HG02759 (cell line): ENCODE measurements at regions not wholly inside any gene's neighbourhood (a gene's known extent, or its start where the extent isn't known, plus 50 kb on each side); places are given as distances from the start of the nearest gene placed in this dataset.
"Not testable (repeated sequence)": the region's sequence is repeated elsewhere in the genome, so short reads cannot be mapped to it uniquely, and the experiment has no call there.

Experiments
- ATAC-seq: cut with Tn5 transposase; IDR thresholded peaks from one replicate; pipeline ENCODE4 v1.9.1; 2021; ENCODE audit warnings: mild to moderate bottlenecking, moderate library complexity; ENCODE audit not compliant: unreplicated experiment

DNA sequence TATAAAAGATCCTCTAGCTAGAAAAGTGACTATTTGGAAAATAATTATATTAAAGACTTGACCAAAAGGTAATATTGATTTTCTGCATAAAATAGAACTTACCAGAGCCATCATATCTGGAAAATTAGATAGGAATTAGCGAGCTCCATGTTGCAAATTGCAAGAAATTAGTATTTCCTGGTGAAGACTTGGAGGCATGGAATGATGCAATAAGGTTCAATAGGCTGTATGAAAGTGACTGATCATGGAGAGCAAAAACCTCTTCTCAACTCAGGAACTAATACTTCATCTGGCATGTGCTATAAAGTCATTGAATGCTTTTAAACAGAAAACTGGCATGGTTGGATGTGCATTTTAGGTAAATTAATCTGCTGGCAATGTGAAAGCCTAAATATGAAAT is 66.3 kb upstream of the UFM1 start:
- ATAC-seq = no peak

DNA sequence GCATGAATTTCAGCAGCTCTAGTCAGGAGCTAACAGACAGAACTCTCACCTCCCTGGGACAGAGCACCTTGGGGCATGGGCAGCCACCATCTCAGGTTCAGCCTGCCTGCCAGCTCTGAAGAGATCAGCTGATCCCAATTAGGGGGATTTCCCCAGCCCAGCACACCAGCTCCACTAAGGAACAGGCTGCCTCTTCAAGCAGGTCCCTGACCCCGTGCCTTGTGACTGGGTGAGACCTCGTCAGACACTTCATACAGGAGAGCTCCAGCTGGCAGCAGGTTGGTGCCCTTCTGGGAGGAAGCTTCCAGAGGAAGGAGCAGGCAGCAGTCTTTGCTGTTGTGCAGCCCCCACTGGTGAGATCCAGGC is 84.5 kb upstream of the UFM1 start:
- no peak for ATAC-seq

- no peak for ATAC-seq
Observed at GRCh38 chr13:38264363-38265131, 85.1 kb upstream of the UFM1 start.

DNA sequence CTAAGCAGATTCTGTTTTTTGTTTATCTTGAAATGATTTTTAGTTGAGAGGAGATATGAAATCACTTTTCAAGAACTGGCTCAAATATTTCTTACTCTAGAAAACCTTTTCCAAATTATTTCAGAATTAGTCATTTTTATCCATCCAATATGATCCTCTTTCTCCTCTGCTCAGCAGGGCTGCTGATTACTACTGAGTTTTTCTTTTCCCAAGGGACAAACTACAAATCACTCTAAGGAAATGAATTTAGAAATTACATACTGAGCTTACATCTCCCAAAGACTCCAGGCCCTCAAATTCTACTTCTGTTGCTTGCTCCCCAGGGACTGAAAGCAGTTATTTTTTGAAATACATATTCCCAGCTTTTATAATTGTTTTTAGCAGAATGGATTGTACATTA is 87.4 kb upstream of the UFM1 start:
- no peak for ATAC-seq

DNA sequence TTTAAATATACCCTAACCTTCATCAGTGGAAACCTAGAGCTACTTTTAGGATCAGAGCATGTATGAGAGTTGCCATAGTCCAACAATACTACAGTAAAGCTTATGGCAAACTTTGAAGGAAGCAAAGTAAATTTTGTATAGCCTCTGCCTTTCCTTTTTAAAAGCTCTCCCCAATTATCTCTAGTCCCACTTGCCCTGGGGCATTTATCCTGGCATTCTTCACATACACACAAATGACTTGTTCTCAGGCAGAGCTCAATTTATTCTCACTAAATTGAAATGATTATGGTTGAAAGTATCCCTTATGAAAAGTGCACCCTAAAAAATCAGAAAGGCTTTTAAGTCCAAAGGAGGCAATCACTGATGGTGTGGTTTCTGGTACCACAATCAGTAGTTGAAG is 94.1 kb upstream of the UFM1 start:
- ATAC-seq = no peak

GRCh38 chr13:38239874-38240273 is 109.8 kb upstream of the UFM1 start:
- no peak for ATAC-seq

DNA sequence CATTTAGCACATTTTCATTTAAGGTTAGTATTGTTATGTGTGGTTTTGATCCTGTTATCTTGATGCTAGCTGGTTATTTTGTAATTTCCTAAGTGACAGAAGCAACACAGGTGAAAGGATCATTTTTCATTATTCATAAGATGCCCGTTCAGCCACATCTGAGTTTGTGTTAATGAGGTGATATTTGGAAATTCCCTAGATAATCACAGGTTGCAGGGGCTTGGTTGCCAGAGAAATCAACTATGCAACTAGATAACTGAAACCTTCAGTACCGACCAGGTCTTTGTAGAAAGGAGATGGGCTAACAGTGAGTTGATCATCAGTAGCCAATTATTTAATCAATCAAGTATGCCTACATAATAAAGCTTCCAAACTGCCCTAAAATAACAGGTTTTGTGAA is 121.3 kb upstream of the UFM1 start:
- no peak for ATAC-seq

DNA sequence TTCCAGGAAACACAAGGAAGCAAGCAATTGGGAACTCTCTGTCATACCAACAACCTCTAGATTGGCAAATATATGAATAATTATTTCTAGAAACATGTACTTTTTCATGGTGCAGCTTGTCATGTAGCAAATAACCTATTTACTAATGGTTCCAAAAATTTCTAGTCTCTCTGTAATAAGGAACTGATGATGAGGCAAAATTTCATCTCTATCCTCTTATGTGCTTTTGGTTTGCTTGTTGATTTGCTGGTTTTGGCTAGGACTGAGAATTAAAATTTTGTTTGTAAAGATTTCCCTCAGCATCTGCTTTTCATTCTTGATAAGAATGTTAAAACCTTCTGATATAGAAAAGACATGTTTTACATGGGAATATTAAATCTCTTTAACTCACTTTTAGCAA is 123.2 kb upstream of the UFM1 start:
- no peak for ATAC-seq

GRCh38 chr13:38223089-38223488 is 126.6 kb upstream of the UFM1 start:
- ATAC-seq = no peak

DNA sequence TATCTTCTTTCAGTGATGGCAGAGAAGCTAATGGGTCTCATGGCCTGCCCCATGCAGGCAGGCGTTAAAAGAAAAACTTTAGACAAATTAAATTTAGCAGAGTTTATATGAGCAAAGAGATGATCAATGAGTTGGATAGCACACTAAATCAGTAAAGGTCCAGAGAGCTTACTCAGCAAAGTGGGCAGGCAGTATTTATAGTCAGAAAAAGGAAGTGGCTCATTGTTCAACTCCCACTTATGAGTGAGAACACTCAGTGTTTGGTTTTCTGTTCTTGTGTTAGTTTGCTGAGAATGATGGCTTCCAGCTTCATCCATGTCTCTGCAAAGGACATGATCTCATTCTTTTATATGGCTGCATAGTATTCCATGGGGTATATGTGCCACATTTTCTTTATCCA is 128.5 kb upstream of the UFM1 start:
- not testable (repeated sequence) for ATAC-seq

GRCh38 chr13:38216181-38216580 is 133.5 kb upstream of the UFM1 start:
- ATAC-seq = no peak

DNA sequence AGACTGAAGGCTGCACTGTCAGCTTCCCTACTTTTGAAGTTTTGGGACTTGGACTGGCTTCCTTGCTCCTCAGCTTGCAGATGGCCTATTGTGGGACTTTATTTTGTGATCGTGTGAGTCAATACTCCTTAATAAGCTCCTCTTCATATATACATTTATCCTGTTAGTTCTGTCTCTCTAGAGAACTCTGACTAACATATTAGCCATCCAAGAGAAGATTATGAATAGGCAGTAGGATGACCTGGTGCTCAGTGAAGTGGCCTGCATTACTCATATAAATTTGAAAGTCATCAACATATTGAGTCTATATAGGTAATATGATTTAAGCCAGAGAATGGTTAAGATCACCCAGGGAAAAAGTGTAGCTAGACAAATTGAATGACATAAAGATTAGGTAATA is 136.3 kb upstream of the UFM1 start:
- no peak for ATAC-seq

DNA sequence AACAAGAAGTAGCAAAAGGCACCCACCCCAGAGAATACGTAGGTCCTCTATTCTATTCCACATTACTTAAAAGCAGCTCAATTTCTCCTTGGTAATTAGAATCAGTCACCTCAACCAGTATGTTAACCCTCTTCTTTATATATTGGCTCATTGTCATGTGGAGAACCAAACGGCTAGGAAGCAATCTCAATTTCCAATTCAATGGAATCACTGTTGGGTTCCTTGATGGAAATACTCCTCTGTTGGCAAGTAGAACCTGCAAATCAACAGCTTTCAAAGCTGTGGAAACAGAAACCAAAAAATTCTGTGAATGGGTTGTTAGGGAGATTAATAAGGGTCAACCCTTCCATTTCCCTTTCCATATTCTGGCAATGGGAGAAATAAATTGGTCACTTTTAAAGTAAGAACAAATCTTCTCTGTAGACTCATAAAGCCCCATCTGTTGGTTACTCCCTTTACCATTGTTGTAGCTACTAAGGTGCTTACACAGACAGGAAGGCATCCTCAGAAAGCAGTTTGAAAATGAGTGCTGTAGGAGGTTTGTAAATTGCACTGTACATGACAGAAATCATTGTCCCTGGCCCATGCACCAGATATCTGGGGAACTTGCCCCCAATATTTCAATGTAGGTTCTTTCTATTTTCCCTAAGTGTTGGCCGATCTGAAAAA is 138.6 kb upstream of the UFM1 start:
- no peak for ATAC-seq

DNA sequence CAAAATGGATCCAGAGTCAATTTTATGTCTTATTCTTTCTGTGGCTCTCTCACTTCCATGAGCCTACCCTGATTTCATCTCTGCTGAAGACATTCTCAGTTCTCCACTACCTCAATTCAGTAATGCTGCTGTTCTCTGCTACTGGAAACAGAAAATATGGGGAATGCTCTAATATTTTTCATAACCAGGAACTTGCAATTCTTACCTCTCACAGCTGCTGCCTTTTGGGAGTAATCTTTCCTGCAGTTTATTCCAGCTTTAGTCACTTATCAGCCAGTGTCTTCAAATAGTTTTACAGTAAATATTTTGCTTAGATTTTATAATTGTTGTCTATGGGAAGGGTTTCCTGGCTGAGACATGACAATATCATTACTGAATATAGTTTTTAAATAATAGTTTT is 145.1 kb upstream of the UFM1 start:
- no peak for ATAC-seq

- ATAC-seq = no peak
Observed at GRCh38 chr13:38202740-38203139, 146.9 kb upstream of the UFM1 start.

GRCh38 chr13:38191016-38191415 is 158.6 kb upstream of the UFM1 start:
- no peak for ATAC-seq

DNA sequence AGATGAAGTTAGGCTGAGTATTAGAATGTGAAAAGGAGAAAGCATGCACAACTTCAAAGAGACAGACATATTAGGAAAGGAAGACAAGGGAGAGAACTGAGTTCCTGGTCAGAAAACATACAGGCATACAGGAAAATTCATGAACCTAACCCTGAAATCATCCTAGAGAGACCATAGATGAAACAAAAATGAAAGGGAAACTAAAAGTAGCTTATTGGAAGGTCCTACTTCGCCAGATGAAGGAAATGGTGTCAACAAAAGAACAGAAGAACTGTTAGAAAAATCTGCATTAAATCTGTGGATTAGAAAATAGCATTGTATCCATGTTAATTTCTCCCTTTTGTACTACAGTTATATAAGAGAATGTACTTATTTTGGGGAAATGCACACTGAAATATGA is 169.0 kb upstream of the UFM1 start:
- peak; percentile 71 for ATAC-seq

DNA sequence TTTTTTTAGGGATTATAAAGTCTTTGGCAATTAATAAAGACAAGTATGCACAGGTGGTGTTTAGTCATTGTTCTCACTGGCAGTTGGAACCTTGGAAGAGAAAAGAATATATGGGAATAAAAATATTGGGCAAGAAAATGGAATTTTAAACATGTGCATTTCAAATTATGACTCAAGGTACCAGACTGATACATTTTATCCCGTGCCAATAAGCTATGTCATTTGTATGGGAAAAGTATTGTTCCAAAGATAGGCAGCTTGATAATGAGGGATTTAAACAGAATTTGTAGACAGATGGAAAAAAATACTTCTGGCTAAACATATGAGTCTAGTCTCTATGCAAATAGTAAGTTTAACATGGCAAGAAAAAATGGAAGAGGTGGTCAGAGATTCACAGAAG is 169.5 kb upstream of the UFM1 start:
- no peak for ATAC-seq

GRCh38 chr13:38176664-38177063 is 173.0 kb upstream of the UFM1 start:
- no peak for ATAC-seq

DNA sequence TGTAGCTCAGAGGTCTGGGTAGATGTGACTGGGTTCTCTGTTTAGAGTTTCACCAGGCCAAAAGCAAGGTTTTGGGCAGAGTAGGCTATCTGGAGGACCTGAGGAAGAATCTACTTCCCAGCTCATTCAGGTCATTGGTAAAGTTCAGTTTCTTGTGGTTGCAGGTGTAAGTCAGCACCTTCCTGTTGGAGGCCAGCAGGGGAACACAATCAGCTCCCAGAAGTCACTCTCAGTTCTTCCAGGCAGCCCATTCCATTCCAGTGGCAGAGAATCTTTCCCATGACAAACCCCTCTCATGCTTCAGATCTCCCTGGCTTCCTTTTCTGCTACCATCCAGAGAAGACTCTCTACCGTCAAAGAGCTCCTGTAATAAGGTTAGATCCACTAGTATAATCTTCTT is 176.2 kb upstream of the UFM1 start:
- ATAC-seq = no peak

- peak; percentile 96 for ATAC-seq
Observed at GRCh38 chr13:38167164-38167822, 182.4 kb upstream of the UFM1 start.

DNA sequence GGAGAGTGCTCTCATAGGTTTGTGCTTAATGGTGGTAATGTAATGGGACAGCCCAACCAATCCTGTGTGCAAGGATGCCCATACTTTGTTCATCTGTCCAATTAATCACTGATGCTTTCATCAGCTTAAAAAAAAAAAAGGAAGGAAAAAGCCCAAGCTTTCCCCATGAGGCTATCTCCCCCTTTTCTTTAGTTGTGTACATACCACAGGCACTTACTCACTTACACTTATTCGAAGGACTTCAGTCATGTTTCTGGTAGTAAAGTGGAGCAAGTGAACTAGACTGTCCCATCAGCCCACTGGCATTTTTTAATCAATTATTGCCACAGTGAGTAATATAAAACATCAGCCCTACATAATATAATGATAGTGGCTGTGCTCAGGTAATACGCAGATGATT is 183.5 kb upstream of the UFM1 start:
- no peak for ATAC-seq
